ENCODE measurements at regions not wholly inside any gene's neighbourhood (a gene's known extent, or its start where the extent isn't known, plus 50 kb on each side); places are given as distances from the start of the nearest gene placed in this dataset.

DNA sequence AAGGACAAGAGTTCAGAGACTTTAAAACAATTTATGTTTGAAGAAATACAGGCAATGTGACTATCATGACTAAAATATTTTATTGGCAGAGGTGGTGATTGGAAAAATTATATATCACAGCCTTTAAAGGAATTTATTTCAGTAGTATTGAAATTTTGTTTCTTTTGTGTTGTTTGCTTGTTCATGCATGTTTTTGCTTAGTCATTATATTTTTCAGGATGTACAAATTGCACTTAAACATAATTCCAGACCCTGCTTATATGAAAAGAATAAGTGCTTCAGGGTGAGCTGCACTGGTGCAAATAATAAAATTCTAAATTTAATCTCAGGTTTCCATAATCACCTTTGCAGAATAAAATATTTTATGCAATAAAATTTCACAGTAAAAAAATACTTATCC, 283.3 kb downstream of the PPP1R3A start:
- no peaks in the 10 kb centered on the region for H3K27me3 Mint-ChIP-seq (ENCODE audit: low read depth)
- peaks cover 12% of the 10 kb centered on the region for H3K9me3 Mint-ChIP-seq
- no peaks in the 10 kb centered on the region for H3K36me3 Mint-ChIP-seq
- H3K4me3 Mint-ChIP-seq: no peak overlapping the region
- DNase-seq (ENCODE audit: low spot score): no peak
- H3K4me1 Mint-ChIP-seq: no peaks in the 10 kb centered on the region
- no peak for ATAC-seq
- ChIA-PET POLR2A (no interaction called here), CTCF (no interaction called here)
- no peak for TF ChIP-seq JAZF1 (CRISPR knock-in tag; IDR thresholded peaks at IDR 0.05)
- no peak for TF ChIP-seq ZNF138 (CRISPR knock-in tag; conservative IDR thresholded peaks at IDR 0.05)
- TF ChIP-seq NR2C2 (CRISPR knock-in tag; IDR thresholded peaks at IDR 0.05): no peak
- no peak for TF ChIP-seq HMGXB4 (CRISPR knock-in tag; IDR thresholded peaks at IDR 0.05)
- no peak for TF ChIP-seq PRRX2 (CRISPR knock-in tag; IDR thresholded peaks at IDR 0.05)
- TF ChIP-seq ZNF423 (CRISPR knock-in tag; IDR thresholded peaks at IDR 0.05): no peak
- TF ChIP-seq NR1H2 (CRISPR knock-in tag; IDR thresholded peaks at IDR 0.05): no peak
- no peak for TF ChIP-seq GTF2I (CRISPR knock-in tag; conservative IDR thresholded peaks at IDR 0.05)
- TF ChIP-seq, protein P1, sequence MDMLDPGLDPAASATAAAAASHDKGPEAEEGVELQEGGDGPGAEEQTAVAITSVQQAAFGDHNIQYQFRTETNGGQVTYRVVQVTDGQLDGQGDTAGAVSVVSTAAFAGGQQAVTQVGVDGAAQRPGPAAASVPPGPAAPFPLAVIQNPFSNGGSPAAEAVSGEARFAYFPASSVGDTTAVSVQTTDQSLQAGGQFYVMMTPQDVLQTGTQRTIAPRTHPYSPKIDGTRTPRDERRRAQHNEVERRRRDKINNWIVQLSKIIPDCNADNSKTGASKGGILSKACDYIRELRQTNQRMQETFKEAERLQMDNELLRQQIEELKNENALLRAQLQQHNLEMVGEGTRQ (CRISPR knock-in tag; IDR thresholded peaks at IDR 0.05): no peak
- TF ChIP-seq, protein P2, sequence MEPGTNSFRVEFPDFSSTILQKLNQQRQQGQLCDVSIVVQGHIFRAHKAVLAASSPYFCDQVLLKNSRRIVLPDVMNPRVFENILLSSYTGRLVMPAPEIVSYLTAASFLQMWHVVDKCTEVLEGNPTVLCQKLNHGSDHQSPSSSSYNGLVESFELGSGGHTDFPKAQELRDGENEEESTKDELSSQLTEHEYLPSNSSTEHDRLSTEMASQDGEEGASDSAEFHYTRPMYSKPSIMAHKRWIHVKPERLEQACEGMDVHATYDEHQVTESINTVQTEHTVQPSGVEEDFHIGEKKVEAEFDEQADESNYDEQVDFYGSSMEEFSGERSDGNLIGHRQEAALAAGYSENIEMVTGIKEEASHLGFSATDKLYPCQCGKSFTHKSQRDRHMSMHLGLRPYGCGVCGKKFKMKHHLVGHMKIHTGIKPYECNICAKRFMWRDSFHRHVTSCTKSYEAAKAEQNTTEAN (CRISPR knock-in tag; IDR thresholded peaks at IDR 0.05): no peak
- no peak for TF ChIP-seq EMX1 (CRISPR knock-in tag; IDR thresholded peaks at IDR 0.05)
- no peak for TF ChIP-seq E2F4 (CRISPR knock-in tag; IDR thresholded peaks at IDR 0.05; ENCODE audit: borderline replicate concordance, low read depth)
- H3K27ac Mint-ChIP-seq: no peak overlapping the region

DNA sequence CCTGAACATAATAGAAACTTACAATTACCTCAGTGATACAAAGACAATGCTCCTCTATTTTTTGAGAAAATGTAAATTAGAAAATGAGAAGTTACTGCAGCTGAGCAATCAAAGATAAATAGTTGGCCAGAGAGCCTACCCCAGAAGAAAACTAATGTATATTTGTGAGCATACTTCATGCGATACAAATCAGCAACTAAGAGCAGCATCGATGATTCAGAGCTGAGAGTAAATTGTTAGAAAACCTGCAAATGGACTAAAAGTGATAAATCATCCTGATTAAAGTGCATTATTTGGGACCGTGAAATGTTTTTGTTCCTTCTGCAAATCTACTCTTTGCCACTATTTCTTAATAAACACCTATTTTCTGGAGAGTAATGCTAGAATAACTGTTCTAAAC, 285.7 kb downstream of the PPP1R3A start:
- no peak for ATAC-seq
- CTCF ChIA-PET: no interaction called here
- DNase-seq (ENCODE audit: low spot score): no peak
- no peak overlapping the region for H3K4me3 Mint-ChIP-seq
- no peaks in the 10 kb centered on the region for H3K36me3 Mint-ChIP-seq
- TF ChIP-seq, protein P3, sequence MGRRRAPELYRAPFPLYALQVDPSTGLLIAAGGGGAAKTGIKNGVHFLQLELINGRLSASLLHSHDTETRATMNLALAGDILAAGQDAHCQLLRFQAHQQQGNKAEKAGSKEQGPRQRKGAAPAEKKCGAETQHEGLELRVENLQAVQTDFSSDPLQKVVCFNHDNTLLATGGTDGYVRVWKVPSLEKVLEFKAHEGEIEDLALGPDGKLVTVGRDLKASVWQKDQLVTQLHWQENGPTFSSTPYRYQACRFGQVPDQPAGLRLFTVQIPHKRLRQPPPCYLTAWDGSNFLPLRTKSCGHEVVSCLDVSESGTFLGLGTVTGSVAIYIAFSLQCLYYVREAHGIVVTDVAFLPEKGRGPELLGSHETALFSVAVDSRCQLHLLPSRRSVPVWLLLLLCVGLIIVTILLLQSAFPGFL (CRISPR knock-in tag; IDR thresholded peaks at IDR 0.05; ENCODE audit: borderline replicate concordance): no peak
- TF ChIP-seq CREM (CRISPR knock-in tag; IDR thresholded peaks at IDR 0.05): no peak
- TF ChIP-seq ATF1 (CRISPR knock-in tag; IDR thresholded peaks at IDR 0.05): no peak
- TF ChIP-seq ZNF425 (CRISPR knock-in tag; conservative IDR thresholded peaks at IDR 0.05): no peak
- TF ChIP-seq, protein P4, sequence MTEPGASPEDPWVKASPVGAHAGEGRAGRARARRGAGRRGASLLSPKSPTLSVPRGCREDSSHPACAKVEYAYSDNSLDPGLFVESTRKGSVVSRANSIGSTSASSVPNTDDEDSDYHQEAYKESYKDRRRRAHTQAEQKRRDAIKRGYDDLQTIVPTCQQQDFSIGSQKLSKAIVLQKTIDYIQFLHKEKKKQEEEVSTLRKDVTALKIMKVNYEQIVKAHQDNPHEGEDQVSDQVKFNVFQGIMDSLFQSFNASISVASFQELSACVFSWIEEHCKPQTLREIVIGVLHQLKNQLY (CRISPR knock-in tag; IDR thresholded peaks at IDR 0.05): no peak
- no peak for TF ChIP-seq E2F4 (CRISPR knock-in tag; IDR thresholded peaks at IDR 0.05; ENCODE audit: borderline replicate concordance, low read depth)
- TF ChIP-seq SMAD3 (CRISPR knock-in tag; IDR thresholded peaks at IDR 0.05; ENCODE audit: borderline replicate concordance): no peak
- H3K27me3 Mint-ChIP-seq (ENCODE audit: low read depth): no peaks in the 10 kb centered on the region
- H3K27ac Mint-ChIP-seq: no peak overlapping the region
- POLR2A ChIA-PET: no interaction called here
- H3K4me1 Mint-ChIP-seq: no peaks in the 10 kb centered on the region
- H3K9me3 Mint-ChIP-seq: peaks cover 10% of the 10 kb centered on the region

All from WTC11 (cell line).